GM21360 (cell line): ENCODE measurements at regions not wholly inside any gene's neighbourhood (a gene's known extent, or its start where the extent isn't known, plus 50 kb on each side); places are given as distances from the start of the nearest gene placed in this dataset.
"Not testable (repeated sequence)": the region's sequence is repeated elsewhere in the genome, so short reads cannot be mapped to it uniquely, and the experiment has no call there.

Experiments used
- ATAC-seq: cut with Tn5 transposase; IDR thresholded peaks from one replicate; pipeline ENCODE4 v1.9.1; 2021; ENCODE audit warnings: mild to moderate bottlenecking, moderate library complexity; ENCODE audit not compliant: unreplicated experiment

DNA sequence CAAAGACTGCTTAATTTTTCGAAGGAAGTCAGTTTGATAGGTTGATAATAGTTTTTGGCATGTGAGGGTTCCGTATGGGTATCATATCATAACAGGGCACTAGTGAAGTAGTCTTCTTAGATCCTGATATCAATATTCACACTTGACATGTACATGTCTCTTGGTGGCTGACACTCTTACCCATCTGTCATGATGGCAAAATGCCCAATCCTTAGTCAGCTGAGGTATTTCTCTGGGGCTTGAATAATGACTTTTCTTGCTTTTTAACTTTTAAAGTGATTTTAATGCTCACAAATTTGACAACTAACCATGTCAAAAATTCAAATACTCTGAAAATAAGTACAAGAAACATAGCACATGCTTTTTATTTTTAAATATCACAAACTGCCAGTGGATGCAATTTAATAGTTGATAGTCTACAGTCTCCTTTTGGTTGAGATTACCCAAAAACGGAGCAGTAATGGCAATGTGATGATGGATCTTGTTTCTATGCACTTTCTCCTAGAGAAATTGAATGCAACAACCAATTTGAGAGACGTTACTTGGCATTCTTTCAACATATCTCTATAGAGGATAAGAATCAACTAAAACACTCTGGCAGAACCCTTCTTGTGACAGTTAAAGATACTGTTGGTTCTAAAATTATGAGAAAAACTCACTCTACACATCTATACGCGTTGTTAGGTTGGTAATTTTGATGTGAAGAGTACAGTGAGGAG, 552.9 kb upstream of the PABPC4L start:
- ATAC-seq: no peak

DNA sequence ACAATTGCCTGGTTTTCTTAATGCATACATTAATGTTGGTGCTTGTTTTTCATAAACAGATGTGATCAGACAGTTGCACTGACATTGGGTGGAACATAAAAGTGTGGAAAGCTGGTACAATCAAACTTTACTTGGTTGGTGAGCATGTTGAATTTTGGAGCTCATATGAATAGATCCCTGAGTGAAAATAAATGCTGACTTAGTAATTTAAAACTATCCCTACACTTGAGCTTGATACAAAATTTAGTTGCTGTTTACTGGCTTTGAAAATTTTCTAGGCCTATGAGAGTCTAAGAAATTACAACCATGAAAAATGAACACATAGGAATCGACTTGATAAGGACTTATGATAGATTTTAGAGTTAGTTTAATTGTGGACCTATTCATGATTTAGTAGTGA, 551.8 kb upstream of the PABPC4L start:
- ATAC-seq: no peak

- ATAC-seq: no peak
Measured at GRCh38 chr4:134747108-134747805, 545.7 kb upstream of the PABPC4L start.

- ATAC-seq: no peak
Measured at GRCh38 chr4:134740290-134740689, 538.7 kb upstream of the PABPC4L start.

DNA sequence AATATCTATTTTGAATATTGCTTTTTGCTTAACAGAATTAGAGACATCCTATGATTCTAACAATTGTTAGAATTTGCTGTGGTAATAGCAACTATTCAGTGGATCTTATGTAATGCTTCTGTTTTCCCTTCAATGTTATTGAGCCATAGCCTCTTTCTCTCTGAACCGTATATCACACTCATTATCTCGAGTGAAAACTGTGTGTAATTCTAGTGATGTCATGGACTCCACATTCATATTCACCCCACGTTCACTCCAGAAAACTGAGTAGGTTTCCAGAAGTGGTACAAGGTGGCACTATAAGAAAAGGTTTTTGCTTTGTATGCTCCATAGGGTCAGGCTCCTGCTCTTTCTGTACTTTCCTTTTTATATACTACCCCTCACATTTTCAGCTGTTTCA, 534.3 kb upstream of the PABPC4L start:
- no peak for ATAC-seq

GRCh38 chr4:134727696-134728095, 526.1 kb upstream of the PABPC4L start:
- ATAC-seq: no peak

GRCh38 chr4:134722306-134722705, 520.7 kb upstream of the PABPC4L start:
- ATAC-seq: no peak

DNA sequence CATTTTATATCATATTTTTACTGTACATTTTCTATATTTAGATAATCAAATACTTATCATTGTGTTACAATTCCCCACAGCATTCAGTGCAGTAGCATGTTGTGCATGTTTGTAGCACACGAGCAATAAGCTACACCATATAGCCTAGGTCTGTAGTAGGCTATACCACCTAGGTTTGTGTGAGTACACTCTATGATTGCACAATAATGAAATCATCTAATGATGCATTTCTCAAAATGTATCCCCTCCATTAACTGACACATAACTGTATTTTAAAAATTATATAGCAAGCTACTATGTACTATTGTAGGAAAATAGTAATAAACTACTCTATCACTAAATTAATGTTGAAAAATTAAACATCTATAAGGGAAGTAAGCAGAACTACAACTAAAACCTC, 518.4 kb upstream of the PABPC4L start:
- no peak for ATAC-seq

- ATAC-seq: no peak
Measured at GRCh38 chr4:134708616-134709015, 507.0 kb upstream of the PABPC4L start.

GRCh38 chr4:134708026-134708425, 506.4 kb upstream of the PABPC4L start:
- no peak for ATAC-seq

DNA sequence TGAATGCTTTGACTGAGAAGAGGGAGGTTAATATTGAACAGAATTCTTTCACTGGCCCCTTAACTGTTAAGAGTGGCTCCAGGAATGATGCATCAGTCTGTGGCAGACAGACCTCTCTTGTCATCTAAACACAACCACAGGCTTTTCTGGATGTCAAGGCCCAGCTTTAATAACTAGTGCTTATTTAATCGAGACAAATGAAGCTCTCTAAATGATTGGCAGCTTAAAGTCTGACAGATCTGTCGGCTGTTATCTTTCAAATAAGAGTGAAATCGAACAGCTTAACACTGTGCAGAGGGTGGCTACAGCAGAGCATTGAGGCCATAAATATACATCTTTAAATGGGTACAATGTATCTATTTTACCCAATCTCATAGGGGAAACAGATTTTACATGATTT, 500.8 kb upstream of the PABPC4L start:
- ATAC-seq: no peak

- no peak for ATAC-seq
Measured at GRCh38 chr4:134700251-134700650, 498.7 kb upstream of the PABPC4L start.

DNA sequence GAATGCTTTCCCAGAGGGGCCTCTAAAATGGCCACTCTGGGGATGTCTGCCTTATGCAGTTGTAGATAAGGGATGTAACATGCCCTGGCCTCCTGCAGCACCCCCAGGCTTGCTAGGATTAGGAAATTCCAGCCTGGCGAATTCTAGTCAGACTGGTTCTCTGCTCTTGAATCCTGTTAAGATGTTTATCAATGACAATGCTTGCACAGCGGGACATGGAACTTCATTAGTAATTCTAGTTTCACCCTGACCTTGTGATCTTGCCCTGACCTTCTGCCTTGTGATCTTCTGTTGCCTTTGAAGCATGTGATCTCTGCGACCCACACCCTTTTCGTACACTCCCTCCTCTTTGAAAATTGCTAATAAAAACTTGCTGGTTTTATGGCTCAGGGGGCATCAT, 497.2 kb upstream of the PABPC4L start:
- not testable (repeated sequence) for ATAC-seq

DNA sequence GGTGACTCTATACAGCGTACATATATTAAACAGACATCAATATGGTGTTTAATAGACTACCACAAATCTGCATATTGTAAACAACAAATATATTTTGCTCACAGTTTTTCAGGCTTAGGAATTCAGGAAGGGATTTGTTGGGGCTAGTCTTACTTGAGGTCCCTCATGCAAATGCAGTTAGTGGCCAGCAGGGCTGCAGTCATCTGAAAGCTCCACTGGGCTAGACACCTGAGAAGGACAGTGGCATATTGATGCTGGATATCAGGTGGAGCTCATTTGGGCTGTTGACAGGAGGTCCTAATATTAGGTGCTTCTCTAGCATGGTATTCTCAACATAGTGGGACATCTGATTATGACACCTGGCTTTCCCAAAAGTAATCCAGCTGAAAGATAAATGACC, 493.8 kb upstream of the PABPC4L start:
- ATAC-seq: no peak

- no peak for ATAC-seq
Measured at GRCh38 chr4:134691915-134692314, 490.3 kb upstream of the PABPC4L start.

DNA sequence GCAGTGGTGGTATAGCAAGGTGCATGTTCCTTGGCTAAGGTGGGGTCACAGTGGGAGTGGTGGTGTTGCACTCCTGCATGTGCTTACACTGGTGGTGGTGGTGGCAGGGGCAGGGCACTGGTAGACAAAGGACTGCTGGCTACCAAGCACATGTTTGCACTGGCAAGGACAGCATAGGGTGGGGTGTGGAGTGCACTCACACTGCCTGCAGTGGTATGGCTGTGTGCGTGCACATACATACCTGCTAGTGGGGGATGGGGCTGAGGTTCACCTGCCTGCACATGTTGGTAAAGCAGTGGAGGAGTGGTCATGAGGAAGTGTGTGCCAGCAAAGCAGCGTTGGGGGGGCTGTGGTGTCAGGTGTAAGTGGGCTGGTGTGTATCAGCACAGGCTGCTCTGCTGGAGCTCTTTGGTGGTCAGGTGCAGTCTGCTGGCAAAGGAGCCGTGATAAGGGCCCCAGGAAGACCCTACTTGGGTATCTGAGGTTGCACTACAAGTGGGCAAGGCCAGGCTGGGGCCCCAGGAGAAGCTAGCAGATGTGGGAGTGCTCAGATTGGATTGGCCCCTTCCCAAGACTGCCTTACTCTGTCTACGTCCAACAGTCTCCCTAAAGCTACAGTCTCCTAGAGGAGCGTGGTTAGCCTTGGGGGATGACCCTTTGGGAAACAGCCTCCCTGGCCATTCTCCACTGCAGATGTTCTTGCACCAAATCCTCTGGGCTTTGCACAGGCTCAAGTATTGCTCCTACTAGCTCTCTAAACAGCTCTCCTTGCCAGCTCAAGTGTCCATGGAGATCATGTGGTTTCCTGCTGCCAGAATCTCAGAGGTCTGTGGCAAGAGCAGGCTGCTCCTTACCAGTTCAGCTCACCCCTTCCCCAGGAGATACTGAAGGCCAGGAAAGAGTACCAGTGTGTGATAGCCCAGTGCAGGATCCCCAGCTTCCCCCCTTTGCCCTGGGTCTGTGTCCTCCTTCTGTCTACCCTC, 486.3 kb upstream of the PABPC4L start:
- ATAC-seq: no peak

- no peak for ATAC-seq
Measured at GRCh38 chr4:134677209-134677814, 475.7 kb upstream of the PABPC4L start.

DNA sequence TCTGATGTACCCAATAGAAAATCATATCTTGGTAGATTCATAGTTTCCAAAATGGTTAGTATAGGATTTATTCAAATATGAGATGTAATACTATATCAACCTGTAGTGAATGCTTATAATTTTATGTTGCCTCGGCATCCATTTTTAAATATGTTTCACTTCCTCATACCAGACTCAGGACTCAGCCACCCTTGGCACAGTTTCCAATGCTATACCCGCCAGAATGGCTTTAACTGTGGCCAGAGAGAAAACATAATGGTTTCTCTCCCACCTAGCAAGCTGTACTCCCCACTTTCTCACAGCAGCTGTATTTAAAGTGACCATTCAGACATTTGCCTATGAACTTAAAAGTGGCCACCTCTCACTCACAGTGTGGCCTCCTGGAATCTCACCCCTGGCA, 466.6 kb upstream of the PABPC4L start:
- ATAC-seq: no peak

DNA sequence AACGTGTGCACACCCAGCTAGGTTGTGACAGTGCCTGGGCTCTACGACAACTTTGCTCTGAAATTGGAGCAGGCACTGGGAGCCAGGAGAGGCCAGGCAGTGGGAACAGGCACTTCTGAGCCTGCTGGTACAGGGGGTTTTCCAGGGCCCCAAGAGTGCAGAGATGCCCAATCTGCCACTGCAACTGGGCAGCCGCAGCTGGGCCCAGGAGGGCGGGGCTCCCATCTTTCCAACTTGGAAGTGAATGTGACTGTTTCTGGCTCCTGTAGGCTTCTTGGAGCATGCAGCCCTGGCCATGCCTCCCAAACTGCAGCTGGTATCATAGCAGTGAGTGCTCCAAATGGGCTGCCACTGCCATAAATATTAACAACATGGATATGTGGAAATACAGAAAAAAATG, 465.1 kb upstream of the PABPC4L start:
- no peak for ATAC-seq

- no peak for ATAC-seq
Measured at GRCh38 chr4:134665429-134665828, 463.8 kb upstream of the PABPC4L start.

DNA sequence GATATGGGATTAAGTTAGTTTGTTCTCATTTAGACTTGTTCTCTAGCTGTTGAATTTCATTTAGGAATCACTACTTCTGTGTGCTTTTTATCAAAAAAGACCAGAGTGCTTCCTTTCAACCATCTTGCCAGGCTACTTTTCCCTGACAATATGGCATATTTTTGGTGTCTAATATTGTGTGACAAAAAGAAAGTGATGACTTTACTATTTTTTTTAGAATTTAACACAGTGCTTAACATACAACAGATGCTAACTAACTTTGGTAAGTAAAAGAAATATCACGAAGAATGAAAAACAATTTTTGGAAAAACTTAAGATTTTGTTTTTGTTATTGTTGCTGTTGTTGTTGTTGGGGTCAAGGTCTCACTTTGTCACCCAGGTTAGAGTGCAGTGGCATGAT, 462.2 kb upstream of the PABPC4L start:
- ATAC-seq: no peak
